Suprapubic skin (tissue), 4 donors: ENCODE measurements at regions not wholly inside any gene's neighbourhood (a gene's known extent, or its start where the extent isn't known, plus 50 kb on each side); places are given as distances from the start of the nearest gene placed in this dataset.

Experiments
- CTCF ChIP-seq, 2 donors: fragments of 200-600 bp in 1 of 2; fragments of 450-650 bp in 1 of 2; sonication (generic) in 1 of 2; IDR thresholded peaks; one replicate each; pipeline ENCODE4 v1.5.1; 2016 to 2019; ENCODE audit warnings: antibody characterized with exemption in 2 of 2, mild to moderate bottlenecking in 1 of 2, moderate library complexity in 1 of 2
- EP300 ChIP-seq: sonication (generic); formaldehyde crosslinking; IDR thresholded peaks from one replicate; pipeline ENCODE4 v1.6.1; 2017; ENCODE audit warnings: antibody characterized with exemption
- POLR2A ChIP-seq, 2 donors: fragments of 450-650 bp; IDR thresholded peaks; one replicate each; pipeline ENCODE4 v1.6.1; 2017; ENCODE audit warnings: antibody characterized with exemption in 2 of 2, mild to moderate bottlenecking in 2 of 2, moderate library complexity in 2 of 2
- POLR2AphosphoS5 ChIP-seq, 3 donors: sonication (generic); formaldehyde crosslinking; IDR thresholded peaks; one replicate each; pipeline ENCODE4 v1.6.1; 2017; ENCODE audit warnings: antibody characterized with exemption in 3 of 3

- TF ChIP-seq CTCF (IDR thresholded peaks at IDR 0.05) (peak; percentile 60 to 66), POLR2AphosphoS5 (IDR thresholded peaks at IDR 0.05) (no peak), POLR2A (IDR thresholded peaks at IDR 0.05) (no peak), EP300 (no peak)
Measured at GRCh38 chr12:87848248-87848868, 180.8 kb downstream of the C12orf50 start.
